ENCODE measurements at regions not wholly inside any gene's neighbourhood (a gene's known extent, or its start where the extent isn't known, plus 50 kb on each side); places are given as distances from the start of the nearest gene placed in this dataset.
"Not testable (repeated sequence)": the region's sequence is repeated elsewhere in the genome, so short reads cannot be mapped to it uniquely, and the experiment has no call there.

GRCh38 chr20:53783768-53784167, 190.1 kb upstream of the ZNF217 start:
- TF ChIP-seq CTCF (IDR thresholded peaks at IDR 0.05; ENCODE audit: insufficient read depth, low read depth, low read length, missing control alignments) = no peak
- no peak for DNase-seq (ENCODE audit: low read depth)
- H3K4me3 ChIP-seq (ENCODE audit: low read length) = no peak overlapping the region

GRCh38 chr20:53782612-53783246, 189.1 kb upstream of the ZNF217 start:
- TF ChIP-seq CTCF (IDR thresholded peaks at IDR 0.05; ENCODE audit: insufficient read depth, low read depth, low read length, missing control alignments) = no peak
- DNase-seq (ENCODE audit: low read depth) = no peak
- H3K4me3 ChIP-seq (ENCODE audit: low read length) = no peak overlapping the region

- no peak for DNase-seq (ENCODE audit: low read depth)
- no peak overlapping the region for H3K4me3 ChIP-seq (ENCODE audit: low read length)
- TF ChIP-seq CTCF (IDR thresholded peaks at IDR 0.05; ENCODE audit: insufficient read depth, low read depth, low read length, missing control alignments) = no peak
Observed at GRCh38 chr20:53779822-53780221, 186.2 kb upstream of the ZNF217 start.

GRCh38 chr20:53778736-53779135, 185.1 kb upstream of the ZNF217 start:
- no peak overlapping the region for H3K4me3 ChIP-seq (ENCODE audit: low read length)
- no peak for TF ChIP-seq CTCF (IDR thresholded peaks at IDR 0.05; ENCODE audit: insufficient read depth, low read depth, low read length, missing control alignments)
- DNase-seq (ENCODE audit: low read depth) = no peak

GRCh38 chr20:53778041-53778516, 184.4 kb upstream of the ZNF217 start:
- H3K4me3 ChIP-seq (ENCODE audit: low read length) = no peak overlapping the region
- peak; percentile 45 for DNase-seq (ENCODE audit: low read depth)
- no peak for TF ChIP-seq CTCF (IDR thresholded peaks at IDR 0.05; ENCODE audit: insufficient read depth, low read depth, low read length, missing control alignments)

GRCh38 chr20:53777402-53777801, 183.8 kb upstream of the ZNF217 start:
- DNase-seq (ENCODE audit: low read depth); H3K4me3 ChIP-seq (ENCODE audit: low read length): not testable (repeated sequence)

GRCh38 chr20:53776858-53777257, 183.2 kb upstream of the ZNF217 start:
- H3K4me3 ChIP-seq (ENCODE audit: low read length) = no peak overlapping the region
- no peak for TF ChIP-seq CTCF (IDR thresholded peaks at IDR 0.05; ENCODE audit: insufficient read depth, low read depth, low read length, missing control alignments)
- DNase-seq (ENCODE audit: low read depth) = no peak
